PC-9 (cell line): ENCODE measurements at regions not wholly inside any gene's neighbourhood (a gene's known extent, or its start where the extent isn't known, plus 50 kb on each side); places are given as distances from the start of the nearest gene placed in this dataset.

Experiments
- BruUV-seq: library from RNA; stranded (reverse); fragments of 400-500 nt; replicated peaks from 2 replicates; lab custom pipeline; 2021; lab: Mats Ljungman, UMichigan
- CTCF ChIA-PET: fragments of 300-600 bp; sonication (Branson Sonifier 250); formaldehyde crosslinking; loops from one replicate; lab custom pipeline; 2022; ENCODE audit warnings: antibody characterized with exemption; lab: Charles Lee
- POLR2A ChIA-PET: fragments of 300-600 bp; sonication (Branson Sonifier 250); formaldehyde crosslinking; loops from one replicate; lab custom pipeline; 2022; ENCODE audit warnings: antibody characterized with exemption; ENCODE audit not compliant: unreplicated experiment; lab: Charles Lee
- DNase-seq, 2 experiments: peaks; one replicate each; pipeline versions ENCODE4 v3.0.0 to v3.0.0-alpha.2; 2015 to 2022; ENCODE audit warnings: mixed read lengths in 1 of 2
- H2AFZ ChIP-seq: fragments of 200-600 bp; sonication (generic); 2 replicates; pipeline ENCODE4 v1.8.1; 2017; ENCODE audit warnings: antibody characterized with exemption
- H3F3A ChIP-seq: fragments of 200-600 bp; sonication (generic); 2 replicates; pipeline ENCODE4 v1.8.1; 2017; ENCODE audit warnings: antibody characterized with exemption, mild to moderate bottlenecking, low read depth; ENCODE audit not compliant: insufficient read depth
- H3K27ac ChIP-seq: fragments of 200-600 bp; sonication (generic); 2 replicates; pipeline ENCODE4 v1.6.1; 2016; ENCODE audit warnings: mixed run types
- H3K27me3 ChIP-seq: fragments of 200-600 bp; sonication (generic); 2 replicates; pipeline ENCODE4 v1.6.1; 2016; ENCODE audit warnings: low read depth, mixed run types; ENCODE audit not compliant: insufficient read depth
- H3K36me3 ChIP-seq: fragments of 200-600 bp; sonication (generic); 2 replicates; pipeline ENCODE4 v1.6.1; 2016; ENCODE audit warnings: low read depth, mixed run types
- H3K4me1 ChIP-seq: fragments of 200-600 bp; sonication (generic); replicated peaks from 2 replicates; pipeline ENCODE4 v1.6.1; 2016; ENCODE audit warnings: mixed run types; ENCODE audit not compliant: insufficient read depth
- H3K4me2 ChIP-seq: fragments of 200-600 bp; sonication (generic); 2 replicates; pipeline ENCODE4 v1.6.1; 2017; ENCODE audit warnings: mixed run types
- H3K4me3 ChIP-seq: fragments of 200-600 bp; sonication (generic); 2 replicates; pipeline ENCODE4 v1.6.1; 2016; ENCODE audit warnings: mixed run types
- H3K79me2 ChIP-seq: fragments of 200-600 bp; sonication (generic); 2 replicates; pipeline ENCODE4 v1.6.1; 2017; ENCODE audit warnings: low read depth, mixed run types
- H3K9me2 ChIP-seq: fragments of 200-600 bp; sonication (generic); 2 replicates; pipeline ENCODE4 v1.8.1; 2017; ENCODE audit warnings: mild to moderate bottlenecking; ENCODE audit not compliant: insufficient read depth
- H3K9me3 ChIP-seq: fragments of 200-600 bp; sonication (generic); 2 replicates; pipeline ENCODE4 v1.8.1; 2016; ENCODE audit warnings: low read depth; ENCODE audit not compliant: insufficient read depth
- H4K20me1 ChIP-seq: fragments of 200-600 bp; sonication (generic); 2 replicates; pipeline ENCODE4 v1.8.1; 2017; ENCODE audit not compliant: insufficient read depth
- EZH2 ChIP-seq: fragments of 200-600 bp; sonication (generic); IDR thresholded peaks from 2 replicates; pipeline ENCODE4 v1.8.0; 2017; ENCODE audit warnings: antibody characterized with exemption, low read depth
- intact Hi-C: fragments of 100-400 bp; cut with micrococcal nuclease; formaldehyde crosslinking; loops from one replicate; pipeline ENCODE4 v1.10.0; 2022; ENCODE audit not compliant: unreplicated experiment
- TF ChIP-seq, protein P1 (sequence below): fragments of 200-600 bp; sonication (generic); conservative IDR thresholded peaks from 2 replicates; pipeline ENCODE4 v1.6.1; 2017; ENCODE audit warnings: mixed run types, antibody characterized with exemption, mild to moderate bottlenecking, moderate library complexity

- intact Hi-C loops, result no loop called here
- no peaks in the 10 kb centered on the region for H4K20me1 ChIP-seq
- H3K9me2 ChIP-seq, result no peaks in the 10 kb centered on the region
- H3K27me3 ChIP-seq, result peaks cover 82% of the 10 kb centered on the region
- no peak overlapping the region for H3K4me3 ChIP-seq
- no peak overlapping the region for H3K4me2 ChIP-seq
- no peaks in the 10 kb centered on the region for H3F3A ChIP-seq
- POLR2A ChIA-PET, result no interaction called here
- no peaks in the 10 kb centered on the region for H3K36me3 ChIP-seq
- CTCF ChIA-PET, result no interaction called here
- H3K27ac ChIP-seq, result no peak overlapping the region
- no peaks in the 10 kb centered on the region for H3K9me3 ChIP-seq
- TF ChIP-seq, protein P1, sequence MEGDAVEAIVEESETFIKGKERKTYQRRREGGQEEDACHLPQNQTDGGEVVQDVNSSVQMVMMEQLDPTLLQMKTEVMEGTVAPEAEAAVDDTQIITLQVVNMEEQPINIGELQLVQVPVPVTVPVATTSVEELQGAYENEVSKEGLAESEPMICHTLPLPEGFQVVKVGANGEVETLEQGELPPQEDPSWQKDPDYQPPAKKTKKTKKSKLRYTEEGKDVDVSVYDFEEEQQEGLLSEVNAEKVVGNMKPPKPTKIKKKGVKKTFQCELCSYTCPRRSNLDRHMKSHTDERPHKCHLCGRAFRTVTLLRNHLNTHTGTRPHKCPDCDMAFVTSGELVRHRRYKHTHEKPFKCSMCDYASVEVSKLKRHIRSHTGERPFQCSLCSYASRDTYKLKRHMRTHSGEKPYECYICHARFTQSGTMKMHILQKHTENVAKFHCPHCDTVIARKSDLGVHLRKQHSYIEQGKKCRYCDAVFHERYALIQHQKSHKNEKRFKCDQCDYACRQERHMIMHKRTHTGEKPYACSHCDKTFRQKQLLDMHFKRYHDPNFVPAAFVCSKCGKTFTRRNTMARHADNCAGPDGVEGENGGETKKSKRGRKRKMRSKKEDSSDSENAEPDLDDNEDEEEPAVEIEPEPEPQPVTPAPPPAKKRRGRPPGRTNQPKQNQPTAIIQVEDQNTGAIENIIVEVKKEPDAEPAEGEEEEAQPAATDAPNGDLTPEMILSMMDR, result no peak
- no peak for TF ChIP-seq EZH2
- DNase-seq, result no peak
- H3K79me2 ChIP-seq, result no peaks in the 10 kb centered on the region
- no TSS peak for BruUV-seq
- H2AFZ ChIP-seq, result no peak overlapping the region
- no peaks in the 10 kb centered on the region for H3K4me1 ChIP-seq
Observed at GRCh38 chr15:93244696-93245660, 156.0 kb upstream of the RGMA start.

- TF ChIP-seq, protein P1, result no peak
- TF ChIP-seq EZH2, result no peak
- CTCF ChIA-PET, result no interaction called here
Observed at GRCh38 chr15:93243573-93243972, 154.6 kb upstream of the RGMA start.

DNA sequence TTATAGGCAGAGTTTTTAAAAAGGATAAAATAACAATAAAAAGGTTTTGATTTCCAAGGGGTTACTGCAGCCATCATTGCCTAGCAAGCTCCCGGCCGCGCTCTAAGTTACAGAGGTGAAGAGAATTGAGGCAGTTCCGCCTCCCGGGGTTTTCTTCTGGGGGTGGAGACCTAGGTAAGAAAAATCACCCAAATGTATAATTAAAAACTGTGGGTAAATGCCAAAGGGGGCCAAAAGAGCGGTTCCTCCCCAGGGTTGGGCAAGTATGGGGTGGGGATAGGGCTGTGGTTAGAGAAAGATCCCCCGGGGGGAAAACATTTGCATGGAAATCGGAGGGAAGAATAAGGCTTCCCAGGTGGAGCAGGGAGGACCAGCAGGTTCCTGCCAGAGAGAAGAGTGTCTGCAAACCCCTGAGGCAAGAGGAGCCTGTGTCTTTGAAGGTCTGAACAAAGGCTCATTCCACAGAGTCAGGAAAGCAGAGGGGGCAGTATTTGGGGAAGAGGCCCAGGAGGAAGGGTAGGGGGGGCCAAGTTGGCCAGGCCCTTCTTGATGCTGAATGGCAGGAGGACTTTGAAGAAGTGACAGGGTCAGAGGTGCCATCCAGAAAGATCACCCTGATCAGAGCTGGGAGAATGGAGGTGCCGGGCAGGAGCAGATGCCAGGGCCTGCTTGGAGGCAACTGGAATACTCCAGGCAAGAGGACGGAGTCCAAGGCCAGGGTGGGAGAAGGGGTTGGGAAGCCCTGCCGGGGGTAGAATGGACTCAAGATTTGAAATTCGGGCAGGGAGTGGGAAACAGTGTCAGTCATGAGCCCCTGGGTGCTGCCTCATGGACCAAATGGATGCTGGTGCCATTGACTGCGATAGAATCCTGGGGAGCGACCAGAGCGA lies 152.9 kb upstream of the RGMA start:
- no peaks in the 10 kb centered on the region for H3K9me3 ChIP-seq
- POLR2A ChIA-PET, result no interaction called here
- H3K4me1 ChIP-seq, result no peaks in the 10 kb centered on the region
- intact Hi-C loops, result no loop called here
- H4K20me1 ChIP-seq, result no peaks in the 10 kb centered on the region
- BruUV-seq, result no TSS peak
- H3K27ac ChIP-seq, result no peak overlapping the region
- H3K4me3 ChIP-seq, result no peak overlapping the region
- no peak overlapping the region for H2AFZ ChIP-seq
- no peaks in the 10 kb centered on the region for H3K36me3 ChIP-seq
- H3K79me2 ChIP-seq, result no peaks in the 10 kb centered on the region
- H3K4me2 ChIP-seq, result no peak overlapping the region
- H3K9me2 ChIP-seq, result no peaks in the 10 kb centered on the region
- TF ChIP-seq, protein P1, result no peak
- no peak for TF ChIP-seq EZH2
- H3F3A ChIP-seq, result no peaks in the 10 kb centered on the region
- CTCF ChIA-PET, result no interaction called here
- peaks cover 71% of the 10 kb centered on the region for H3K27me3 ChIP-seq
- no peak for DNase-seq

More at GRCh38 chr15:93243573-93243972, 154.6 kb upstream of the RGMA start:
- Histone ChIP-seq H2AFZ (no peak overlapping the region), H3K27me3 (peaks cover 78% of the 10 kb centered on the region), H3K79me2 (no peaks in the 10 kb centered on the region), H4K20me1 (no peaks in the 10 kb centered on the region), H3K4me1 (no peaks in the 10 kb centered on the region), H3K4me3 (no peak overlapping the region), H3K4me2 (no peak overlapping the region), H3K9me3 (no peaks in the 10 kb centered on the region), H3K9me2 (no peaks in the 10 kb centered on the region), H3K27ac (no peak overlapping the region), H3F3A (no peaks in the 10 kb centered on the region), H3K36me3 (no peaks in the 10 kb centered on the region)
- intact Hi-C loops, result no loop called here
- POLR2A ChIA-PET, result no interaction called here
- BruUV-seq, result no TSS peak
- DNase-seq, result no peak
